Ammon's horn (tissue), 1 donor: ENCODE measurements at regions not wholly inside any gene's neighbourhood (a gene's known extent, or its start where the extent isn't known, plus 50 kb on each side); places are given as distances from the start of the nearest gene placed in this dataset.

Experiments
- DNase-seq: peaks from one replicate; pipeline ENCODE4 v3.0.0-alpha.2; 2016; ENCODE audit warnings: low spot score

GRCh38 chr20:11350126-11351005 is 567.3 kb upstream of the BTBD3 start:
- DNase-seq: no peak

- DNase-seq: no peak
Observed at GRCh38 chr20:11352041-11352440, 565.7 kb upstream of the BTBD3 start.

GRCh38 chr20:11354846-11355245 is 562.8 kb upstream of the BTBD3 start:
- no peak for DNase-seq

- DNase-seq: no peak
Observed at GRCh38 chr20:11355345-11355744, 562.3 kb upstream of the BTBD3 start.

- DNase-seq: no peak
Observed at GRCh38 chr20:11356061-11356460, 561.6 kb upstream of the BTBD3 start.

- no peak for DNase-seq
Observed at GRCh38 chr20:11362450-11362849, 555.2 kb upstream of the BTBD3 start.

GRCh38 chr20:11364736-11365135 is 553.0 kb upstream of the BTBD3 start:
- DNase-seq: no peak

GRCh38 chr20:11366660-11367059 is 551.0 kb upstream of the BTBD3 start:
- no peak for DNase-seq

GRCh38 chr20:11368499-11368898 is 549.2 kb upstream of the BTBD3 start:
- DNase-seq: no peak

- DNase-seq: no peak
Observed at GRCh38 chr20:11368965-11369711, 548.6 kb upstream of the BTBD3 start.

GRCh38 chr20:11371831-11372230 is 545.9 kb upstream of the BTBD3 start:
- DNase-seq: no peak

- no peak for DNase-seq
Observed at GRCh38 chr20:11372876-11373790, 544.6 kb upstream of the BTBD3 start.

GRCh38 chr20:11375335-11375734 is 542.4 kb upstream of the BTBD3 start:
- DNase-seq: no peak

- no peak for DNase-seq
Observed at GRCh38 chr20:11375966-11376365, 541.7 kb upstream of the BTBD3 start.

GRCh38 chr20:11376420-11376819 is 541.3 kb upstream of the BTBD3 start:
- DNase-seq: no peak

GRCh38 chr20:11376998-11377397 is 540.7 kb upstream of the BTBD3 start:
- DNase-seq: no peak

GRCh38 chr20:11377761-11378160 is 539.9 kb upstream of the BTBD3 start:
- no peak for DNase-seq

- no peak for DNase-seq
Observed at GRCh38 chr20:11378252-11378651, 539.4 kb upstream of the BTBD3 start.

GRCh38 chr20:11379257-11380011 is 538.3 kb upstream of the BTBD3 start:
- no peak for DNase-seq

- DNase-seq: no peak
Observed at GRCh38 chr20:11380283-11380682, 537.4 kb upstream of the BTBD3 start.

- no peak for DNase-seq
Observed at GRCh38 chr20:11387189-11387754, 530.4 kb upstream of the BTBD3 start.
